Smooth muscle cell (in vitro differentiated cells): ENCODE measurements at regions not wholly inside any gene's neighbourhood (a gene's known extent, or its start where the extent isn't known, plus 50 kb on each side); places are given as distances from the start of the nearest gene placed in this dataset.

Source experiments
- DNase-seq: peaks from one replicate; lab custom pipeline; 2025; ENCODE audit not compliant: unreplicated experiment; lab: John Stamatoyannopoulos, UW
- H2AFZ ChIP-seq: fragments of 200-600 bp; sonication (generic); 2 replicates; pipeline ENCODE4 v1.6.0; 2016; ENCODE audit warnings: antibody characterized with exemption, low read depth, mild to moderate bottlenecking
- H3F3A ChIP-seq: fragments of 200-600 bp; sonication (generic); 2 replicates; pipeline ENCODE4 v1.6.0; 2017; ENCODE audit warnings: antibody characterized with exemption, low read depth
- H3K27ac ChIP-seq: fragments of 200-600 bp; sonication (generic); 2 replicates; pipeline ENCODE4 v1.5.1; 2016; ENCODE audit warnings: low read depth, mild to moderate bottlenecking
- H3K27me3 ChIP-seq: fragments of 200-600 bp; sonication (generic); 2 replicates; pipeline ENCODE4 v1.6.1; 2016; ENCODE audit warnings: low read depth, mild to moderate bottlenecking
- H3K36me3 ChIP-seq: fragments of 200-600 bp; sonication (generic); 2 replicates; pipeline ENCODE4 v1.5.1; 2016; ENCODE audit warnings: low read depth
- H3K4me1 ChIP-seq: fragments of 200-600 bp; sonication (generic); 2 replicates; pipeline ENCODE4 v1.5.1; 2016; ENCODE audit warnings: low read depth
- H3K4me2 ChIP-seq: fragments of 200-600 bp; sonication (generic); 2 replicates; pipeline ENCODE4 v1.6.0; 2016; ENCODE audit warnings: mild to moderate bottlenecking
- H3K4me3 ChIP-seq: fragments of 200-600 bp; sonication (generic); 2 replicates; pipeline ENCODE4 v1.5.1; 2016; ENCODE audit warnings: mild to moderate bottlenecking
- H3K79me2 ChIP-seq: fragments of 200-600 bp; sonication (generic); 2 replicates; pipeline ENCODE4 v1.6.0; 2016; ENCODE audit warnings: low read depth, mild to moderate bottlenecking
- H3K9ac ChIP-seq: fragments of 200-600 bp; sonication (generic); 2 replicates; pipeline ENCODE4 v1.6.0; 2016; ENCODE audit warnings: low read depth
- H3K9me3 ChIP-seq: fragments of 200-600 bp; sonication (generic); replicated peaks from 2 replicates; pipeline ENCODE4 v1.5.1; 2016; ENCODE audit warnings: low read depth
- H4K20me1 ChIP-seq: fragments of 200-600 bp; sonication (generic); 2 replicates; pipeline ENCODE4 v1.6.0; 2016; ENCODE audit warnings: low read depth
- CTCF ChIP-seq: fragments of 200-600 bp; sonication (generic); IDR thresholded peaks from 2 replicates; pipeline ENCODE4 v1.5.1; 2017; ENCODE audit warnings: borderline replicate concordance, mild to moderate bottlenecking, antibody characterized with exemption; ENCODE audit not compliant: insufficient read depth, poor library complexity, severe bottlenecking
- WGBS: methylation state at CpG from one replicate; pipeline ENCODE4 v1.1.7; 2016; ENCODE audit warnings: low lambda C conversion rate; 5-methylcytosine and 5-hydroxymethylcytosine counted together

- TF ChIP-seq CTCF, result no peak
- H3K36me3 ChIP-seq, result no peaks in the 10 kb centered on the region
- H3K4me2 ChIP-seq, result no peak overlapping the region
- no peaks in the 10 kb centered on the region for H4K20me1 ChIP-seq
- no peaks in the 10 kb centered on the region for H3K4me1 ChIP-seq
- no peak overlapping the region for H3K27ac ChIP-seq
- no peaks in the 10 kb centered on the region for H3F3A ChIP-seq
- WGBS, result 77% methylated on average over 14 of the region's 14 CpGs
- DNase-seq, result no peak
- H3K79me2 ChIP-seq, result no peaks in the 10 kb centered on the region
- no peak overlapping the region for H3K4me3 ChIP-seq
- H3K9me3 ChIP-seq, result no peaks in the 10 kb centered on the region
- H2AFZ ChIP-seq, result no peak overlapping the region
- H3K9ac ChIP-seq, result no peak overlapping the region
- H3K27me3 ChIP-seq, result no peaks in the 10 kb centered on the region
These were observed 395.0 kb downstream of the ZNF516 start for GRCh38 chr18:76099931-76100457.

GRCh38 chr18:76098674-76099411 is 396.2 kb downstream of the ZNF516 start:
- Histone ChIP-seq H3K9ac (no peak overlapping the region), H3K4me1 (no peaks in the 10 kb centered on the region), H3K27me3 (no peaks in the 10 kb centered on the region), H3K9me3 (peaks cover 3% of the 10 kb centered on the region), H3F3A (no peaks in the 10 kb centered on the region), H3K27ac (no peak overlapping the region), H3K36me3 (no peaks in the 10 kb centered on the region), H4K20me1 (no peaks in the 10 kb centered on the region), H3K4me3 (no peak overlapping the region), H3K4me2 (no peak overlapping the region), H3K79me2 (no peaks in the 10 kb centered on the region), H2AFZ (peak overlapping the region; percentile 1)
- DNase-seq, result no peak
- no peak for TF ChIP-seq CTCF
- 55% methylated on average over 10 of the region's 10 CpGs for WGBS

DNA sequence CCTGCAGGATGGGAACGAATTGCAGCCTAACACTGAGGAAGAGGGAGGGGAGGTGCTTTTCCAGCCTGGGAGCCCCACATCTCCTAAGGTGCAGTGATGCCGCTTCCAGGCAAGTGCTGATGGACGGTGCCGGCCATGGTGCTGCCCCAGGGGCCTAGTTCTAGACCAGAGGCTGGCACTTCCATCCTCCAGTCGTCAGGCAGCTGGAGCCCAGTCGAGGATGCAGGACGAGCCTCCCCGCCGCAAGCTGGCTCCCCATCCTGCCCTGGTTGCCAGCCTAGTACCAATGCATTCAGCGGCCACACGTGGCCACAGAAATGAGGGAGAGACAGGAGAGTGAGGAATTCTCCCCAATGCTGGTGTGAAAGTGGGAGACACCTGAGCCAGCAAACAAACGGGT is 413.5 kb downstream of the ZNF516 start:
- Histone ChIP-seq H3K27ac (no peak overlapping the region), H2AFZ (no peak overlapping the region), H3K36me3 (no peaks in the 10 kb centered on the region), H3K9ac (no peak overlapping the region), H3F3A (no peaks in the 10 kb centered on the region), H3K4me3 (no peak overlapping the region), H3K79me2 (no peaks in the 10 kb centered on the region), H3K9me3 (no peaks in the 10 kb centered on the region), H3K4me2 (no peak overlapping the region), H4K20me1 (no peaks in the 10 kb centered on the region), H3K4me1 (no peaks in the 10 kb centered on the region), H3K27me3 (no peaks in the 10 kb centered on the region)
- DNase-seq, result no peak
- no peak for TF ChIP-seq CTCF
- 92% methylated on average over 12 of the region's 12 CpGs for WGBS

- Histone ChIP-seq H3K9ac (no peak overlapping the region), H3K27me3 (no peaks in the 10 kb centered on the region), H3K4me2 (no peak overlapping the region), H4K20me1 (no peaks in the 10 kb centered on the region), H3K27ac (no peak overlapping the region), H3F3A (no peaks in the 10 kb centered on the region), H3K4me1 (no peaks in the 10 kb centered on the region), H3K36me3 (no peaks in the 10 kb centered on the region), H3K79me2 (no peaks in the 10 kb centered on the region), H3K4me3 (no peak overlapping the region), H2AFZ (no peak overlapping the region), H3K9me3 (no peaks in the 10 kb centered on the region)
- TF ChIP-seq CTCF, result no peak
- WGBS, result 95% methylated on average over 9 of the region's 9 CpGs
- no peak for DNase-seq
These were observed 414.6 kb downstream of the ZNF516 start for GRCh38 chr18:76080430-76080829.
